ENCODE measurements at regions not wholly inside any gene's neighbourhood (a gene's known extent, or its start where the extent isn't known, plus 50 kb on each side); places are given as distances from the start of the nearest gene placed in this dataset.

DNA sequence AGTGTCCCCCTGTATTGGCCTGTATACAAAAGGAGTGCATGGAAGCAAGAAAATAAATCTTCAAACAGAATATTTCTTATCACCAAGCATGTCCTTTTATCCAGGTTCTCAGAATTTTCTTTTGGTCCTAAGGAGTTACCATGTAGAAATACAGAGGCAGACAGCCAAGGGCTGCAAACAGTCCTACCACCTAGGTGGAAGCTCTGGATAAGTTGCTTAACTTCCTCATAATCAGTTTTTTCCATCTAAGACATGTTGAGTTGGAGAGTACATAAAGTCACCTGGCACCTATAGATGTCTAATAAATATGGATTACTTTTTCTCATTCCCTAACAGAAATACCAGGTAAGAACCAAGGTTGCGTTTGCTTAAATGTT, 57.0 kb upstream of the BLID start:
- DNase-seq (ENCODE audit: low read depth) = no peak

DNA sequence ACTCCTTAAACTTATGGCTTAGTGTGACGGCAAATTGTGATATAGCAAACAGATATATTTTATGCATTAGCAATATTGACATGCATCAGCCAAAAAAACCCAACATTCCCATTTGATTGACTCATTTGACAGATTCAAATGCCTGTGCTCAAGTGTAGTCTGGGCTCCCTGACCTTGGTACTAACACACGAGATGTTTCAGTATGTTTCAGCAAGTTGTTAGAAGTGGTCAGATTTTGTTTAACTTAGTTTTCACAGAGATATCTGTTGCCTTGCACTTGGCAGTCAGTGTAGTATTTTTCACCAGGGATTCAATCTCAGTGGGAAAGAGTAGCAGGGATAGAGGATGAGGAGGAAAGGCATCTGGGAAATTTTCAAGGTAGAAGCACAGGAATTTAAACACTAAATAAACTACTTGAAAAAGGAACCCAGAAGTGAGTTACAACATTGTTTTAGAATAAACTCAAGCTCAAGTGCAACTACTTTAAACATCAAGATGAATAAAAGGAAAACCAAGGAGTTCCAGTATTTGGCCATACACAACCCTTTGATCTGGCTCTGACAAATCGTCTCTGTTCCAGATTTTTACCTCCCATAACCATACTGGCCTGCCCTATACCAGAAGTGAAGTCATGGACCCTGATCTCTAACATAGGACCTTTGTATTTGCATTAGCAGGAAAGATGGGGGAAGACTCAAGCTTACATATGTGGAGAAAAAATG, 56.5 kb upstream of the BLID start:
- no peak for DNase-seq (ENCODE audit: low read depth)

DNA sequence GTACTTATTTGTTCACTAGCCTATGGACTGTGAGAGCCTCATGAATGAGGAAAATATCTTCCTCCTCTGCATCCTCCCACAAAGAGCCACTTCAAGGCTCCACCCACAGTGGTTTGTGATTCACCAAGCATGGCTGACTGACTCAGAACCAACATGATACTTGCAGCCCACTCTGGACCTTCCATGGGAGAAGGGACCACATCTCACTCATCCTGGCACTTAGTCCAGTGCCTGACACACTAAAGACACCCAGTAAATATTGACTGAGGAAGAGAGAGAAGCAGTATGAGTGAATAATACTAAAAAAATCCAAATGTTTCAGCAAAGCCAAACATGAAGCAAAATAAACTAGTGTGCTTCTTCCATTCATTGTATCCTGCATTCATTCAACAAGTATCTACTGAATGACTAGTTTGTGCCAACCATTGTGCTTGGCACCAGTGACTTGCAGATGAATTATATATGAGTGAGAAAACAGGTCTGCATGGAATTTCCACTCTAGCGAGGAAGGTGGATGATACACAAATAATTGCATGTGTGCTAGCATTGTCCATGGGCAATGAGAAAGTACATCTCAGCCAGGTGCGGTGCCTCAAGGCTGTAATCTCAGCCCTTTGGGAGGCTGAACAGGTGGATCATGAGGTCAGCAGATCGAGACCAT, 54.9 kb upstream of the BLID start:
- no peak for DNase-seq (ENCODE audit: low read depth)

- DNase-seq (ENCODE audit: low read depth) = no peak
Measured at GRCh38 chr11:122168218-122168617, 52.2 kb upstream of the BLID start.

DNA sequence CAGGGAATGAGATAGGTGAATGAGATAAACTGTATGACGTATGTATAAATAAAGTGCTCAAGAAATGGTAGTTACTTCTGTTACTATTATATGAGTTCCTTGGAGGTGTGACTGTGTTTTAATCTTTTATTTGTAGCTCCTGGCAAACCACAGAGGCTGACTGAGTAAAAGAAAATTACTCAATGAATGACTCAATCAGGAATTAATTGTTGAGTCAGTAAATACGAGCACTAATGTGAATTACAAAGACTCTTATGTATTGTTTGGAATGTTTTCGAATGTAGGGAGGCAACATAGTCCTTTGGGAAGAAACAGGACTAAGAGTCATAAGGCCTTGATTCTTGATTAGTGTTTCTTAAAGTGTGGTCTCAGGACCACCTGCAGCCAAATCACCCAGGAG, 51.1 kb upstream of the BLID start:
- DNase-seq (ENCODE audit: low read depth) = no peak

GRCh38 chr11:122165607-122166371, 49.8 kb upstream of the BLID start:
- DNase-seq (ENCODE audit: low read depth) = no peak

Data from T-helper 22 cell (primary cell).